HEK293 (cell line): ENCODE measurements at regions not wholly inside any gene's neighbourhood (a gene's known extent, or its start where the extent isn't known, plus 50 kb on each side); places are given as distances from the start of the nearest gene placed in this dataset.

Source experiments
- CTCF ChIA-PET: fragments of 350-600 bp; formaldehyde crosslinking; extraction: SDS; loops from one replicate; lab custom pipeline; 2021; ENCODE audit warnings: antibody characterized with exemption; lab: Yijun Ruan, JAX
- POLR2A ChIA-PET: fragments of 300-600 bp; formaldehyde crosslinking; extraction: SDS; loops from one replicate; lab custom pipeline; 2020; ENCODE audit warnings: antibody characterized with exemption, inconsistent platforms; lab: Yijun Ruan, JAX
- H3K27ac ChIP-seq: fragments of 200-500 bp; sonication (Bioruptor generic); 2 replicates; pipeline ENCODE4 v1.5.1; 2014; ENCODE audit warnings: low read depth, low read length, control low read depth, inconsistent platforms; ENCODE audit errors: extremely low read depth
- H3K36me3 ChIP-seq, 2 experiments: fragments of 200-500 bp in 1 of 2; sonication (Bioruptor generic) in 1 of 2; 1 replicate in 1 of 2; 2 replicates in 1 of 2; pipeline ENCODE4 v1.5.1; 2014 to 2017; ENCODE audit warnings: inconsistent platforms in 2 of 2, low read length in 2 of 2; ENCODE audit not compliant: control insufficient read depth in 2 of 2, insufficient read depth in 1 of 2
- H3K4me1 ChIP-seq: fragments of 200-500 bp; sonication (Bioruptor generic); 2 replicates; pipeline ENCODE4 v1.5.1; 2014; ENCODE audit warnings: mild to moderate bottlenecking, low read length, inconsistent platforms; ENCODE audit not compliant: control insufficient read depth, insufficient read depth
- H3K4me3 ChIP-seq: 2 replicates; pipeline ENCODE4 v1.5.1; 2011; ENCODE audit warnings: low read depth, mild to moderate bottlenecking, control low read depth, low read length, moderate library complexity
- H3K9me3 ChIP-seq: fragments of 200-500 bp; sonication (Bioruptor generic); 2 replicates; pipeline ENCODE4 v1.5.1; 2014; ENCODE audit warnings: low read depth, low read length, inconsistent platforms; ENCODE audit not compliant: control insufficient read depth, insufficient read depth
- EGR2 ChIP-seq: fragments of 450-650 bp; formaldehyde crosslinking; IDR thresholded peaks from 2 replicates; pipeline ENCODE4 v1.5.1; 2016; ENCODE audit warnings: low read depth, missing biosample characterization, missing genetic modification characterization
- YY2 ChIP-seq: fragments of 450-650 bp; formaldehyde crosslinking; IDR thresholded peaks from 2 replicates; pipeline ENCODE4 v1.5.1; 2016; ENCODE audit warnings: missing biosample characterization, missing genetic modification characterization
- ZEB2 ChIP-seq: fragments of 450-650 bp; formaldehyde crosslinking; IDR thresholded peaks from 2 replicates; pipeline ENCODE4 v1.5.1; 2016; ENCODE audit warnings: missing biosample characterization, missing genetic modification characterization
- ZFP69B ChIP-seq: fragments of 450-650 bp; formaldehyde crosslinking; IDR thresholded peaks from 2 replicates; pipeline ENCODE4 v1.5.1; 2016; ENCODE audit warnings: missing biosample characterization, missing genetic modification characterization
- ZNF112 ChIP-seq: fragments of 450-650 bp; formaldehyde crosslinking; IDR thresholded peaks from 2 replicates; pipeline ENCODE4 v1.5.0; 2017; ENCODE audit warnings: missing biosample characterization, missing genetic modification characterization
- ZNF132 ChIP-seq: fragments of 450-650 bp; formaldehyde crosslinking; IDR thresholded peaks from 2 replicates; pipeline ENCODE4 v1.5.1; 2017; ENCODE audit warnings: missing biosample characterization, missing genetic modification characterization, borderline replicate concordance
- ZNF184 ChIP-seq: fragments of 450-650 bp; IDR thresholded peaks from 2 replicates; pipeline ENCODE4 v1.5.1; 2018; ENCODE audit warnings: missing biosample characterization, mild to moderate bottlenecking, missing genetic modification characterization
- ZNF214 ChIP-seq: fragments of 450-650 bp; formaldehyde crosslinking; IDR thresholded peaks from 2 replicates; pipeline ENCODE4 v1.5.1; 2017; ENCODE audit warnings: missing biosample characterization, mild to moderate bottlenecking, missing genetic modification characterization, borderline replicate concordance
- ZNF324 ChIP-seq: fragments of 450-650 bp; formaldehyde crosslinking; IDR thresholded peaks from 2 replicates; pipeline ENCODE4 v1.5.1; 2016; ENCODE audit warnings: missing biosample characterization, missing genetic modification characterization
- ZNF341 ChIP-seq: fragments of 450-650 bp; formaldehyde crosslinking; IDR thresholded peaks from 2 replicates; pipeline ENCODE4; 2016; ENCODE audit warnings: low read depth, missing biosample characterization, missing genetic modification characterization
- ZNF394 ChIP-seq: fragments of 450-650 bp; formaldehyde crosslinking; IDR thresholded peaks from 2 replicates; pipeline ENCODE4 v1.5.1; 2016; ENCODE audit warnings: missing biosample characterization, missing genetic modification characterization, mild to moderate bottlenecking, moderate library complexity, borderline replicate concordance
- ZNF416 ChIP-seq: fragments of 450-650 bp; formaldehyde crosslinking; IDR thresholded peaks from 2 replicates; pipeline ENCODE4 v1.5.1; 2016; ENCODE audit warnings: missing biosample characterization, missing genetic modification characterization
- ZNF433 ChIP-seq: fragments of 450-650 bp; formaldehyde crosslinking; IDR thresholded peaks from 2 replicates; pipeline ENCODE4 v1.5.1; 2016; ENCODE audit warnings: missing biosample characterization, missing genetic modification characterization, low read depth
- ZNF514 ChIP-seq: fragments of 450-650 bp; formaldehyde crosslinking; IDR thresholded peaks from 2 replicates; pipeline ENCODE4 v1.5.1; 2016; ENCODE audit warnings: missing biosample characterization, missing genetic modification characterization
- ZNF561 ChIP-seq: fragments of 450-650 bp; IDR thresholded peaks from 2 replicates; pipeline ENCODE4 v1.5.1; 2018; ENCODE audit warnings: missing biosample characterization, missing genetic modification characterization, borderline replicate concordance
- ZNF629 ChIP-seq: fragments of 450-650 bp; formaldehyde crosslinking; IDR thresholded peaks from 2 replicates; pipeline ENCODE4 v1.5.1; 2017; ENCODE audit warnings: missing biosample characterization, missing genetic modification characterization
- ZNF677 ChIP-seq: fragments of 450-650 bp; IDR thresholded peaks from 2 replicates; pipeline ENCODE4 v1.5.0; 2018; ENCODE audit warnings: missing biosample characterization, mild to moderate bottlenecking, missing genetic modification characterization, moderate library complexity
- ZNF76 ChIP-seq: fragments of 450-650 bp; formaldehyde crosslinking; IDR thresholded peaks from 2 replicates; pipeline ENCODE4; 2016; ENCODE audit warnings: low read depth, missing biosample characterization, missing genetic modification characterization, borderline replicate concordance
- ZSCAN23 ChIP-seq: fragments of 450-650 bp; formaldehyde crosslinking; IDR thresholded peaks from 2 replicates; pipeline ENCODE4 v1.5.1; 2016; ENCODE audit warnings: missing biosample characterization, missing genetic modification characterization
- ZSCAN30 ChIP-seq: fragments of 450-650 bp; IDR thresholded peaks from 2 replicates; pipeline ENCODE4 v1.5.1; 2018; ENCODE audit warnings: missing biosample characterization, mild to moderate bottlenecking, missing genetic modification characterization, moderate library complexity
- TF ChIP-seq, protein P1 (sequence below): fragments of 450-650 bp; formaldehyde crosslinking; IDR thresholded peaks from 2 replicates; pipeline ENCODE4 v1.5.1; 2016; ENCODE audit warnings: missing biosample characterization, missing genetic modification characterization, low read depth
- TF ChIP-seq, protein P2 (sequence below): IDR thresholded peaks from 2 replicates; pipeline ENCODE4 v1.6.1; 2011; ENCODE audit warnings: mild to moderate bottlenecking, low read depth, low read length, borderline replicate concordance
- TF ChIP-seq, protein P3 (sequence below): fragments of 450-650 bp; formaldehyde crosslinking; IDR thresholded peaks from 2 replicates; pipeline ENCODE4 v1.5.1; 2016; ENCODE audit warnings: missing biosample characterization, missing genetic modification characterization
- TF ChIP-seq, protein P4 (sequence below): fragments of 450-650 bp; formaldehyde crosslinking; IDR thresholded peaks from 2 replicates; pipeline ENCODE4 v1.5.1; 2017; ENCODE audit warnings: missing biosample characterization, missing genetic modification characterization
- TF ChIP-seq, protein P5 (sequence below): fragments of 450-650 bp; formaldehyde crosslinking; IDR thresholded peaks from 2 replicates; pipeline ENCODE4 v1.5.1; 2017; ENCODE audit warnings: missing biosample characterization, missing genetic modification characterization
- TF ChIP-seq, protein P6 (sequence below): fragments of 450-650 bp; formaldehyde crosslinking; IDR thresholded peaks from 2 replicates; pipeline ENCODE4 v1.5.1; 2016; ENCODE audit warnings: missing biosample characterization, missing genetic modification characterization

DNA sequence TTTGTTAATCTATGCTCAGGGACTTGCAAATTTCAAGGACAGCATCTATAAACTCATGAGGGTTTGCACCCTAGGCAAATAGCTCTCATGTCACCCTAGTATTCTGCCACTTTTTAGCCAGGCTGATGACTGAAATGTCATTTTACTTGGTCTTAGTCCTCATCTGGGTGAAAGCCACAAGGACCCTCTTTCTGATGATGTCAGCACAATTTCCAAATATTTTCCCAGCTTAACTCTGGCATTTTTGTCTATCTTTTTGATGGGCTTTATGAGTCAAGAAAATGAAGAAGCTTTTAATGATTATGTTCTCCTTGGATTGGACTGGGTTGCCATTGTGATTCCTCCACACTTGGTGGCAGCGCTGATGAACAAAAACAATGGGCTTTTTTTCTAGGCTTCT is 420.1 kb upstream of the BTBD3 start:
- no peak overlapping the region for H3K27ac ChIP-seq
- POLR2A ChIA-PET: no interaction called here
- no peak overlapping the region for H3K4me3 ChIP-seq
- CTCF ChIA-PET: no interaction called here
- no peaks in the 10 kb centered on the region for H3K4me1 ChIP-seq
- H3K9me3 ChIP-seq: no peaks in the 10 kb centered on the region
- no peak for TF ChIP-seq ZNF677 (tag by site-specific recombination)
- TF ChIP-seq ZNF629 (tag by site-specific recombination): no peak
- no peak for TF ChIP-seq ZNF214 (tag by site-specific recombination)
- no peak for TF ChIP-seq ZNF514 (tag by site-specific recombination)
- no peak for TF ChIP-seq ZNF112
- TF ChIP-seq ZNF394: no peak
- TF ChIP-seq ZEB2 (tag by site-specific recombination): no peak
- no peak for TF ChIP-seq YY2 (tag by site-specific recombination)
- no peak for TF ChIP-seq ZSCAN23 (tag by site-specific recombination)
- TF ChIP-seq EGR2 (tag by site-specific recombination): no peak
- no peak for TF ChIP-seq ZNF416
- TF ChIP-seq, protein P1, sequence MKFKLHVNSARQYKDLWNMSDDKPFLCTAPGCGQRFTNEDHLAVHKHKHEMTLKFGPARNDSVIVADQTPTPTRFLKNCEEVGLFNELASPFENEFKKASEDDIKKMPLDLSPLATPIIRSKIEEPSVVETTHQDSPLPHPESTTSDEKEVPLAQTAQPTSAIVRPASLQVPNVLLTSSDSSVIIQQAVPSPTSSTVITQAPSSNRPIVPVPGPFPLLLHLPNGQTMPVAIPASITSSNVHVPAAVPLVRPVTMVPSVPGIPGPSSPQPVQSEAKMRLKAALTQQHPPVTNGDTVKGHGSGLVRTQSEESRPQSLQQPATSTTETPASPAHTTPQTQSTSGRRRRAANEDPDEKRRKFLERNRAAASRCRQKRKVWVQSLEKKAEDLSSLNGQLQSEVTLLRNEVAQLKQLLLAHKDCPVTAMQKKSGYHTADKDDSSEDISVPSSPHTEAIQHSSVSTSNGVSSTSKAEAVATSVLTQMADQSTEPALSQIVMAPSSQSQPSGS: no peak
- no peak for TF ChIP-seq ZFP69B (tag by site-specific recombination)
- no peak for TF ChIP-seq ZNF184
- TF ChIP-seq, protein P2, sequence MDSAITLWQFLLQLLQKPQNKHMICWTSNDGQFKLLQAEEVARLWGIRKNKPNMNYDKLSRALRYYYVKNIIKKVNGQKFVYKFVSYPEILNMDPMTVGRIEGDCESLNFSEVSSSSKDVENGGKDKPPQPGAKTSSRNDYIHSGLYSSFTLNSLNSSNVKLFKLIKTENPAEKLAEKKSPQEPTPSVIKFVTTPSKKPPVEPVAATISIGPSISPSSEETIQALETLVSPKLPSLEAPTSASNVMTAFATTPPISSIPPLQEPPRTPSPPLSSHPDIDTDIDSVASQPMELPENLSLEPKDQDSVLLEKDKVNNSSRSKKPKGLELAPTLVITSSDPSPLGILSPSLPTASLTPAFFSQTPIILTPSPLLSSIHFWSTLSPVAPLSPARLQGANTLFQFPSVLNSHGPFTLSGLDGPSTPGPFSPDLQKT: no peak
- H3K36me3 ChIP-seq: no peaks in the 10 kb centered on the region

DNA sequence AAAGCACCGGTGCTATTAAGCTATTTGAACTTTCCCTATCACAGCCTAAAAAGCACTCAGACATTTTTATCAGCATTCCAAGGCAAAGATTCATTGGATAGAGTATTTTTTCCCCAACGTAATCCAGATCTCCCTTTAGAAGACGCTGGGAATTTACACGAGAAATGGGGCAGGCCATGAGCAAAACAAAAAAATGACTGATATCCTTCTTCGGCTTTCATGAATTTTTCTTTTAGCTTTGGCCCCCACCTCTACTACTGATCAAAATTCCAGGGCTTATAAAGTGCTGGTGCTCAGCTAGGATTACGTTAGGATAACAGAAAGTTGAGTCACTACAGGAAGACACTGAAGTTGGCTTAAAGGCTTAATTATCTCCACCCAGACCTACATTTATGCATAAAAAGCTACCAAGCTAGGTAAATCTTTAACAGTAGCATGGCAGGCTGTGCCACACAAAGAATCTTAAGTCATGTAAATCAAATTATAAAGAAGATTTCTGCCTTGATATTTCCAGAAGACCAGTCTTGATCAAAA is 418.5 kb upstream of the BTBD3 start:
- POLR2A ChIA-PET: no interaction called here
- no peak for TF ChIP-seq ZNF341 (tag by site-specific recombination)
- TF ChIP-seq, protein P3, sequence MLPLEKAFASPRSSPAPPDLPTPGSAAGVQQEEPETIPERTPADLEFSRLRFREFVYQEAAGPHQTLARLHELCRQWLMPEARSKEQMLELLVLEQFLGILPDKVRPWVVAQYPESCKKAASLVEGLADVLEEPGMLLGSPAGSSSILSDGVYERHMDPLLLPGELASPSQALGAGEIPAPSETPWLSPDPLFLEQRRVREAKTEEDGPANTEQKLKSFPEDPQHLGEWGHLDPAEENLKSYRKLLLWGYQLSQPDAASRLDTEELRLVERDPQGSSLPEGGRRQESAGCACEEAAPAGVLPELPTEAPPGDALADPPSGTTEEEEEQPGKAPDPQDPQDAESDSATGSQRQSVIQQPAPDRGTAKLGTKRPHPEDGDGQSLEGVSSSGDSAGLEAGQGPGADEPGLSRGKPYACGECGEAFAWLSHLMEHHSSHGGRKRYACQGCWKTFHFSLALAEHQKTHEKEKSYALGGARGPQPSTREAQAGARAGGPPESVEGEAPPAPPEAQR (tag by site-specific recombination): no peak
- no peak for TF ChIP-seq ZNF433 (tag by site-specific recombination)
- no peak for TF ChIP-seq ZNF324 (tag by site-specific recombination)
- no peak for TF ChIP-seq ZSCAN30
- no peak for TF ChIP-seq ZNF132 (tag by site-specific recombination)
- TF ChIP-seq, protein P4, sequence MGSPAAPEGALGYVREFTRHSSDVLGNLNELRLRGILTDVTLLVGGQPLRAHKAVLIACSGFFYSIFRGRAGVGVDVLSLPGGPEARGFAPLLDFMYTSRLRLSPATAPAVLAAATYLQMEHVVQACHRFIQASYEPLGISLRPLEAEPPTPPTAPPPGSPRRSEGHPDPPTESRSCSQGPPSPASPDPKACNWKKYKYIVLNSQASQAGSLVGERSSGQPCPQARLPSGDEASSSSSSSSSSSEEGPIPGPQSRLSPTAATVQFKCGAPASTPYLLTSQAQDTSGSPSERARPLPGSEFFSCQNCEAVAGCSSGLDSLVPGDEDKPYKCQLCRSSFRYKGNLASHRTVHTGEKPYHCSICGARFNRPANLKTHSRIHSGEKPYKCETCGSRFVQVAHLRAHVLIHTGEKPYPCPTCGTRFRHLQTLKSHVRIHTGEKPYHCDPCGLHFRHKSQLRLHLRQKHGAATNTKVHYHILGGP (tag by site-specific recombination): no peak
- TF ChIP-seq, protein P5, sequence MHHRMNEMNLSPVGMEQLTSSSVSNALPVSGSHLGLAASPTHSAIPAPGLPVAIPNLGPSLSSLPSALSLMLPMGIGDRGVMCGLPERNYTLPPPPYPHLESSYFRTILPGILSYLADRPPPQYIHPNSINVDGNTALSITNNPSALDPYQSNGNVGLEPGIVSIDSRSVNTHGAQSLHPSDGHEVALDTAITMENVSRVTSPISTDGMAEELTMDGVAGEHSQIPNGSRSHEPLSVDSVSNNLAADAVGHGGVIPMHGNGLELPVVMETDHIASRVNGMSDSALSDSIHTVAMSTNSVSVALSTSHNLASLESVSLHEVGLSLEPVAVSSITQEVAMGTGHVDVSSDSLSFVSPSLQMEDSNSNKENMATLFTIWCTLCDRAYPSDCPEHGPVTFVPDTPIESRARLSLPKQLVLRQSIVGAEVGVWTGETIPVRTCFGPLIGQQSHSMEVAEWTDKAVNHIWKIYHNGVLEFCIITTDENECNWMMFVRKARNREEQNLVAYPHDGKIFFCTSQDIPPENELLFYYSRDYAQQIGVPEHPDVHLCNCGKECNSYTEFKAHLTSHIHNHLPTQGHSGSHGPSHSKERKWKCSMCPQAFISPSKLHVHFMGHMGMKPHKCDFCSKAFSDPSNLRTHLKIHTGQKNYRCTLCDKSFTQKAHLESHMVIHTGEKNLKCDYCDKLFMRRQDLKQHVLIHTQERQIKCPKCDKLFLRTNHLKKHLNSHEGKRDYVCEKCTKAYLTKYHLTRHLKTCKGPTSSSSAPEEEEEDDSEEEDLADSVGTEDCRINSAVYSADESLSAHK (tag by site-specific recombination): no peak
- no peak for TF ChIP-seq ZNF76 (tag by site-specific recombination)
- TF ChIP-seq, protein P6, sequence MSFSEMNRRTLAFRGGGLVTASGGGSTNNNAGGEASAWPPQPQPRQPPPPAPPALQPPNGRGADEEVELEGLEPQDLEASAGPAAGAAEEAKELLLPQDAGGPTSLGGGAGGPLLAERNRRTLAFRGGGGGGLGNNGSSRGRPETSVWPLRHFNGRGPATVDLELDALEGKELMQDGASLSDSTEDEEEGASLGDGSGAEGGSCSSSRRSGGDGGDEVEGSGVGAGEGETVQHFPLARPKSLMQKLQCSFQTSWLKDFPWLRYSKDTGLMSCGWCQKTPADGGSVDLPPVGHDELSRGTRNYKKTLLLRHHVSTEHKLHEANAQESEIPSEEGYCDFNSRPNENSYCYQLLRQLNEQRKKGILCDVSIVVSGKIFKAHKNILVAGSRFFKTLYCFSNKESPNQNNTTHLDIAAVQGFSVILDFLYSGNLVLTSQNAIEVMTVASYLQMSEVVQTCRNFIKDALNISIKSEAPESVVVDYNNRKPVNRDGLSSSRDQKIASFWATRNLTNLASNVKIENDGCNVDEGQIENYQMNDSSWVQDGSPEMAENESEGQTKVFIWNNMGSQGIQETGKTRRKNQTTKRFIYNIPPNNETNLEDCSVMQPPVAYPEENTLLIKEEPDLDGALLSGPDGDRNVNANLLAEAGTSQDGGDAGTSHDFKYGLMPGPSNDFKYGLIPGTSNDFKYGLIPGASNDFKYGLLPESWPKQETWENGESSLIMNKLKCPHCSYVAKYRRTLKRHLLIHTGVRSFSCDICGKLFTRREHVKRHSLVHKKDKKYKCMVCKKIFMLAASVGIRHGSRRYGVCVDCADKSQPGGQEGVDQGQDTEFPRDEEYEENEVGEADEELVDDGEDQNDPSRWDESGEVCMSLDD (tag by site-specific recombination): no peak
- no peak for TF ChIP-seq ZNF561 (tag by site-specific recombination)

More for the DNA sequence above, 418.5 kb upstream of the BTBD3 start:
- Histone ChIP-seq H3K4me1 (no peaks in the 10 kb centered on the region), H3K4me3 (no peak overlapping the region), H3K27ac (no peak overlapping the region), H3K36me3 (no peaks in the 10 kb centered on the region), H3K9me3 (no peaks in the 10 kb centered on the region)
- CTCF ChIA-PET: interaction anchor here (0.8 kb wide), 1 partner anchor 9 kb away, joined by 3 read pairs; no protein-coding TSS in a partner anchor
